ENCODE measurements at regions not wholly inside any gene's neighbourhood (a gene's known extent, or its start where the extent isn't known, plus 50 kb on each side); places are given as distances from the start of the nearest gene placed in this dataset.

- Mint-ChIP-seq H3K27ac (no peak overlapping the region), H3K36me3 (no peaks in the 10 kb centered on the region), H3K27me3 (ENCODE audit: low read depth) (no peaks in the 10 kb centered on the region), H3K4me3 (no peak overlapping the region), H3K9me3 (0 out of 2 replicates have a peak, but pooled peaks cover 5% of the 10 kb centered on the region), H3K4me1 (peaks cover 3% of the 10 kb centered on the region)
- TF ChIP-seq SOX15 (CRISPR knock-in tag; IDR thresholded peaks at IDR 0.05) = no peak
- TF ChIP-seq ZNF121 (CRISPR knock-in tag; IDR thresholded peaks at IDR 0.05) = no peak
- TF ChIP-seq NR1H2 (CRISPR knock-in tag; IDR thresholded peaks at IDR 0.05) = no peak
- no peak for TF ChIP-seq TP53 (CRISPR knock-in tag; IDR thresholded peaks at IDR 0.05)
- no peak for TF ChIP-seq IRF1 (CRISPR knock-in tag; IDR thresholded peaks at IDR 0.05)
- TF ChIP-seq FOXK1 (CRISPR knock-in tag; IDR thresholded peaks at IDR 0.05) = no peak
- TF ChIP-seq TEAD1 (CRISPR knock-in tag; IDR thresholded peaks at IDR 0.05) = no peak
- no peak for TF ChIP-seq CDX4 (CRISPR knock-in tag; IDR thresholded peaks at IDR 0.05; ENCODE audit: borderline replicate concordance)
- TF ChIP-seq ZNF138 (CRISPR knock-in tag; conservative IDR thresholded peaks at IDR 0.05) = no peak
- no peak for TF ChIP-seq ZNF416 (CRISPR knock-in tag; IDR thresholded peaks at IDR 0.05)
- no peak for DNase-seq (ENCODE audit: low spot score)
- no peak for ATAC-seq
- ChIA-PET CTCF (no interaction called here), POLR2A (no interaction called here)
Observed at GRCh38 chr13:107102676-107103075, 534.7 kb upstream of the ARGLU1 start.

- ChIA-PET CTCF (no interaction called here), POLR2A (no interaction called here)
- Mint-ChIP-seq H3K36me3 (no peaks in the 10 kb centered on the region), H3K27ac (no peak overlapping the region), H3K27me3 (ENCODE audit: low read depth) (no peaks in the 10 kb centered on the region), H3K9me3 (0 out of 2 replicates have a peak, but pooled peaks cover 5% of the 10 kb centered on the region), H3K4me1 (peaks cover 5% of the 10 kb centered on the region), H3K4me3 (no peak overlapping the region)
- ATAC-seq (no peak), DNase-seq (ENCODE audit: low spot score) (no peak)
- TF ChIP-seq NR1H2 (CRISPR knock-in tag; IDR thresholded peaks at IDR 0.05) (no peak), E2F5 (CRISPR knock-in tag; IDR thresholded peaks at IDR 0.05) (no peak), PRDM15 (CRISPR knock-in tag; IDR thresholded peaks at IDR 0.05) (no peak), TP53 (CRISPR knock-in tag; IDR thresholded peaks at IDR 0.05) (no peak), ZNF532 (CRISPR knock-in tag; IDR thresholded peaks at IDR 0.05; ENCODE audit: borderline replicate concordance) (no peak), ZNF671 (CRISPR knock-in tag; IDR thresholded peaks at IDR 0.05) (no peak), ZNF281 (CRISPR knock-in tag; IDR thresholded peaks at IDR 0.05) (no peak), ELF4 (CRISPR knock-in tag; IDR thresholded peaks at IDR 0.05; ENCODE audit: low read depth) (no peak), NR2C2 (CRISPR knock-in tag; IDR thresholded peaks at IDR 0.05) (no peak), E2F1 (CRISPR knock-in tag; IDR thresholded peaks at IDR 0.05) (no peak), NFYB (CRISPR knock-in tag; conservative IDR thresholded peaks at IDR 0.05; ENCODE audit: low read depth) (no peak), IRF2 (CRISPR knock-in tag; IDR thresholded peaks at IDR 0.05; ENCODE audit: borderline replicate concordance, low read depth) (no peak), MXD4 (CRISPR knock-in tag; IDR thresholded peaks at IDR 0.05; ENCODE audit: borderline replicate concordance) (no peak), CREB1 (CRISPR knock-in tag; IDR thresholded peaks at IDR 0.05) (no peak), GRHL2 (CRISPR knock-in tag; IDR thresholded peaks at IDR 0.05; ENCODE audit: insufficient replicate concordance, severe bottlenecking) (no peak)
Observed at GRCh38 chr13:107099661-107100060, 531.7 kb upstream of the ARGLU1 start.
